Naive B cell (primary cell): ENCODE measurements at regions not wholly inside any gene's neighbourhood (a gene's known extent, or its start where the extent isn't known, plus 50 kb on each side); places are given as distances from the start of the nearest gene placed in this dataset.

Source experiments
- ATAC-seq, 2 donors: fragments of 150-1000 bp; cut with Tn5 transposase; 2 replicates each; pipeline ENCODE4 v1.10.0; 2021; ENCODE audit warnings: low read depth in 2 of 2, mild to moderate bottlenecking in 2 of 2, moderate library complexity in 2 of 2
- DNase-seq: peaks from one replicate; pipeline ENCODE4 v3.0.0; 2022
- H3K27ac Mint-ChIP-seq, 6 donors: one replicate each; pipeline ENCODE4 v1.8.0; 2020 to 2022; ENCODE audit warnings: mild to moderate bottlenecking in 6 of 6, mixed read lengths in 6 of 6, moderate library complexity in 5 of 6, inconsistent platforms in 2 of 6
- H3K27me3 Mint-ChIP-seq, 3 donors: one replicate each; pipeline ENCODE4 v1.8.0; 2021 to 2022; ENCODE audit warnings: mixed read lengths in 3 of 3, mild to moderate bottlenecking in 1 of 3
- H3K36me3 Mint-ChIP-seq, 2 donors: one replicate each; pipeline ENCODE4 v1.8.0; 2020 to 2022; ENCODE audit warnings: mixed read lengths in 2 of 2, inconsistent platforms in 1 of 2, mild to moderate bottlenecking in 1 of 2
- H3K4me1 Mint-ChIP-seq, 3 donors: one replicate each; pipeline ENCODE4 v1.8.0; 2020 to 2022; ENCODE audit warnings: mixed read lengths in 3 of 3, inconsistent platforms in 1 of 3, mild to moderate bottlenecking in 1 of 3, moderate library complexity in 1 of 3
- H3K4me3 Mint-ChIP-seq, 8 donors: one replicate each; pipeline ENCODE4 v1.8.0; 2020 to 2022; ENCODE audit warnings: mild to moderate bottlenecking in 8 of 8, mixed read lengths in 8 of 8, moderate library complexity in 8 of 8, inconsistent platforms in 2 of 8
- H3K9me3 Mint-ChIP-seq, 7 donors: one replicate each; pipeline ENCODE4 v1.8.0; 2020 to 2022; ENCODE audit warnings: mixed read lengths in 7 of 7, mild to moderate bottlenecking in 5 of 7, inconsistent platforms in 2 of 7, moderate library complexity in 1 of 7

- H3K27ac Mint-ChIP-seq: peak overlapping the region in 1 of 6 donors; percentile 39
- H3K4me3 Mint-ChIP-seq: no peak overlapping the region
- ATAC-seq: no peak
Measured at GRCh38 chr12:89893972-89894706, 185.5 kb upstream of the ATP2B1 start.

DNA sequence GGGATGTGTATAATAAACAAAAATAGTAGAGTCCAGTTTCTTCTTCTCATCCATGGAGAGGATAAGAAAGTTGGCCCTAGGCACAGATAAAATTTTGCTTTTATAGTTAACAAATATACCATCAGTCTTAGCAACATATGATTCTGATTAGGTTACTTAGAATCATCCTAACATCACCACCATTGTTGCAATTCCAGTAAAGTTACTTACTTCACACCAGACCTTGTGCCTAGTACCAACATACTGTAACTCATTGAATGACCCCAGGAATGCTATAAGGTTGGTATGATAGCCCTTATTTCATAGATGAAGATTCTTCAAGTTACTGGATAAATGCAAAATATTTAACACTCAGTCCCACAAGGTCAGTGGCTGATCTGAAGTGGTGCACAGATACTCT, 183.8 kb upstream of the ATP2B1 start:
- Mint-ChIP-seq H3K27ac (peak overlapping the region in 1 of 6 donors; percentile 10), H3K9me3 (peaks cover 0 to 7% (median 0%) of the 10 kb centered on the region in 7 donors), H3K4me1 (peaks cover 12 to 24% (median 13%) of the 10 kb centered on the region in 3 donors), H3K4me3 (no peak overlapping the region), H3K27me3 (no peaks in the 10 kb centered on the region), H3K36me3 (peaks cover 0 to 8% of the 10 kb centered on the region in 2 donors)
- DNase-seq (no peak), ATAC-seq (no peak)

More at GRCh38 chr12:89893972-89894706, 185.5 kb upstream of the ATP2B1 start:
- Mint-ChIP-seq H3K4me1 (peaks cover 12 to 24% (median 14%) of the 10 kb centered on the region in 3 donors), H3K27me3 (no peaks in the 10 kb centered on the region), H3K36me3 (peaks cover 0 to 8% of the 10 kb centered on the region in 2 donors), H3K9me3 (peaks cover 0 to 7% (median 0%) of the 10 kb centered on the region in 7 donors)
- no peak for DNase-seq

GRCh38 chr12:89891933-89892332, 183.3 kb upstream of the ATP2B1 start:
- H3K4me1 Mint-ChIP-seq: peaks cover 10 to 24% (median 12%) of the 10 kb centered on the region in 3 donors
- no peak for ATAC-seq

GRCh38 chr12:89890161-89890560, 181.5 kb upstream of the ATP2B1 start:
- H3K27me3 Mint-ChIP-seq: no peaks in the 10 kb centered on the region
- DNase-seq (no peak), ATAC-seq (no peak)
- peaks cover 0 to 5% (median 0%) of the 10 kb centered on the region in 7 donors for H3K9me3 Mint-ChIP-seq
- H3K4me3 Mint-ChIP-seq: no peak overlapping the region
- H3K4me1 Mint-ChIP-seq: peaks cover 10 to 24% (median 12%) of the 10 kb centered on the region in 3 donors
- H3K27ac Mint-ChIP-seq: no peak overlapping the region
- H3K36me3 Mint-ChIP-seq: peaks cover 0 to 8% of the 10 kb centered on the region in 2 donors

More at GRCh38 chr12:89891933-89892332, 183.3 kb upstream of the ATP2B1 start:
- Mint-ChIP-seq H3K27ac (peak overlapping the region in 3 of 6 donors; percentile 10 to 63 (median 38)), H3K4me3 (no peak overlapping the region), H3K9me3 (peaks cover 0 to 5% (median 0%) of the 10 kb centered on the region in 7 donors), H3K27me3 (no peaks in the 10 kb centered on the region), H3K36me3 (peaks cover 0 to 8% of the 10 kb centered on the region in 2 donors)
- DNase-seq: no peak

GRCh38 chr12:89889062-89889461, 180.4 kb upstream of the ATP2B1 start:
- DNase-seq (no peak), ATAC-seq (no peak)
- Mint-ChIP-seq H3K27ac (no peak overlapping the region), H3K36me3 (peaks cover 0 to 8% of the 10 kb centered on the region in 2 donors), H3K4me3 (no peak overlapping the region), H3K4me1 (peaks cover 8 to 23% (median 15%) of the 10 kb centered on the region in 3 donors), H3K9me3 (peaks cover 0 to 5% (median 0%) of the 10 kb centered on the region in 7 donors), H3K27me3 (no peaks in the 10 kb centered on the region)

- Mint-ChIP-seq H3K9me3 (no peaks in the 10 kb centered on the region), H3K36me3 (no peaks in the 10 kb centered on the region), H3K4me1 (peaks cover 26 to 45% (median 33%) of the 10 kb centered on the region in 3 donors), H3K27ac (no peak overlapping the region), H3K4me3 (no peak overlapping the region), H3K27me3 (no peaks in the 10 kb centered on the region)
- DNase-seq: no peak
- no peak for ATAC-seq
Measured at GRCh38 chr12:89884952-89885351, 176.3 kb upstream of the ATP2B1 start.

GRCh38 chr12:89884416-89884898, 175.8 kb upstream of the ATP2B1 start:
- H3K27ac Mint-ChIP-seq: peak overlapping the region in 4 of 6 donors; percentile 9 to 97 (median 48)
- DNase-seq (no peak), ATAC-seq (no peak)
- H3K4me3 Mint-ChIP-seq: no peak overlapping the region
- no peaks in the 10 kb centered on the region for H3K9me3 Mint-ChIP-seq
- H3K4me1 Mint-ChIP-seq: peaks cover 26 to 50% (median 33%) of the 10 kb centered on the region in 3 donors
- H3K27me3 Mint-ChIP-seq: no peaks in the 10 kb centered on the region
- no peaks in the 10 kb centered on the region for H3K36me3 Mint-ChIP-seq

GRCh38 chr12:89883630-89884389, 175.2 kb upstream of the ATP2B1 start:
- DNase-seq (no peak), ATAC-seq (no peak)
- H3K4me1 Mint-ChIP-seq: peaks cover 28 to 57% (median 38%) of the 10 kb centered on the region in 3 donors
- no peak overlapping the region for H3K4me3 Mint-ChIP-seq
- no peaks in the 10 kb centered on the region for H3K27me3 Mint-ChIP-seq
- H3K9me3 Mint-ChIP-seq: no peaks in the 10 kb centered on the region
- no peaks in the 10 kb centered on the region for H3K36me3 Mint-ChIP-seq
- H3K27ac Mint-ChIP-seq: peak overlapping the region; percentile 14 to 97 (median 48)

DNA sequence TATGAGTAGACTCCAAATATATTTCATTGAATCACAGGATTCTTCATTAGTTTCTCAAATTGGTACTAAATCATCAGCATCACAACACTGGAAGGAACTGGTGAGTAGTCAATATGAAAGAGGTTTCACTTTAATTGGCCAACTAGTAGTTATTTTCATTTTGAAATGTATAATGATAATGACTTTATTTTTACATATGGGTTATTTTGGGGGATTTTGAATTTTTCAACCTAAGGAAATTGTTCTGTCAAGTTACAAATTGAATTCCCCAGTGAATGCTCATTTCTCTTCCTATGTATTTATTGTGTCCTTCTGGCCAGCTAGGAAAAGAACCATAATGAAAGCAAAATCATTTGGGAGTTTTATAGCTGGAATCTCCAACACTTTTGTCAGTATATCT, 174.2 kb upstream of the ATP2B1 start:
- H3K4me1 Mint-ChIP-seq: peaks cover 35 to 64% (median 46%) of the 10 kb centered on the region in 3 donors
- H3K27me3 Mint-ChIP-seq: no peaks in the 10 kb centered on the region
- peak overlapping the region in 3 of 6 donors; percentile 67 to 97 (median 82) for H3K27ac Mint-ChIP-seq
- no peaks in the 10 kb centered on the region for H3K9me3 Mint-ChIP-seq
- H3K4me3 Mint-ChIP-seq: peak overlapping the region in 2 of 8 donors; percentile 12 to 15
- DNase-seq (no peak), ATAC-seq (no peak)
- H3K36me3 Mint-ChIP-seq: no peaks in the 10 kb centered on the region

GRCh38 chr12:89882050-89882449, 173.4 kb upstream of the ATP2B1 start:
- peaks cover 36 to 65% (median 46%) of the 10 kb centered on the region in 3 donors for H3K4me1 Mint-ChIP-seq
- H3K9me3 Mint-ChIP-seq: no peaks in the 10 kb centered on the region
- peak; percentile 35 to 44 for ATAC-seq

GRCh38 chr12:89880690-89881350, 172.2 kb upstream of the ATP2B1 start:
- H3K4me1 Mint-ChIP-seq: peaks cover 39 to 68% (median 46%) of the 10 kb centered on the region in 3 donors
- no peaks in the 10 kb centered on the region for H3K27me3 Mint-ChIP-seq
- DNase-seq: peak; percentile 80
- peak; percentile 95 for ATAC-seq
- H3K4me3 Mint-ChIP-seq: peak overlapping the region; percentile 57 to 93 (median 82)
- H3K9me3 Mint-ChIP-seq: no peaks in the 10 kb centered on the region
- peak overlapping the region; percentile 97 to 99 (median 98) for H3K27ac Mint-ChIP-seq
- H3K36me3 Mint-ChIP-seq: no peaks in the 10 kb centered on the region

More at GRCh38 chr12:89882050-89882449, 173.4 kb upstream of the ATP2B1 start:
- peak; percentile 39 for DNase-seq
- Mint-ChIP-seq H3K4me3 (peak overlapping the region in 7 of 8 donors; percentile 2 to 90 (median 45)), H3K27ac (peak overlapping the region; percentile 97 to 99 (median 98)), H3K27me3 (no peaks in the 10 kb centered on the region), H3K36me3 (no peaks in the 10 kb centered on the region)

GRCh38 chr12:89879766-89880165, 171.1 kb upstream of the ATP2B1 start:
- Mint-ChIP-seq H3K27me3 (no peaks in the 10 kb centered on the region), H3K9me3 (no peaks in the 10 kb centered on the region), H3K27ac (peak overlapping the region; percentile 32 to 99 (median 86)), H3K4me3 (peak overlapping the region in 3 of 8 donors; percentile 15 to 72 (median 22)), H3K36me3 (no peaks in the 10 kb centered on the region), H3K4me1 (peaks cover 39 to 67% (median 46%) of the 10 kb centered on the region in 3 donors)
- DNase-seq (no peak), ATAC-seq (no peak)

- peak overlapping the region; percentile 7 to 72 (median 52) for H3K4me3 Mint-ChIP-seq
- H3K27ac Mint-ChIP-seq: peak overlapping the region; percentile 11 to 97 (median 54)
- no peaks in the 10 kb centered on the region for H3K36me3 Mint-ChIP-seq
- DNase-seq (peak; percentile 18), ATAC-seq (no peak)
- no peaks in the 10 kb centered on the region for H3K9me3 Mint-ChIP-seq
- H3K27me3 Mint-ChIP-seq: no peaks in the 10 kb centered on the region
- peaks cover 36 to 63% (median 45%) of the 10 kb centered on the region in 3 donors for H3K4me1 Mint-ChIP-seq
Measured at GRCh38 chr12:89878950-89879349, 170.3 kb upstream of the ATP2B1 start.
